GM19467 (cell line): ENCODE measurements at regions not wholly inside any gene's neighbourhood (a gene's known extent, or its start where the extent isn't known, plus 50 kb on each side); places are given as distances from the start of the nearest gene placed in this dataset.
A peak's percentile ranks its signal among the peaks of the same experiment; 100 is the strongest.
"Not testable (repeated sequence)": the region's sequence is repeated elsewhere in the genome, so short reads cannot be mapped to it uniquely, and the experiment has no call there.

Experiments
- ATAC-seq: cut with Tn5 transposase; IDR thresholded peaks from one replicate; pipeline ENCODE4 v1.9.1; 2021; ENCODE audit warnings: mild to moderate bottlenecking, moderate library complexity; ENCODE audit not compliant: unreplicated experiment

GRCh38 chr15:77897896-77898406, 179.6 kb downstream of the TBC1D2B start:
- ATAC-seq: no peak

GRCh38 chr15:77897113-77897895, 180.2 kb downstream of the TBC1D2B start:
- not testable (repeated sequence) for ATAC-seq

GRCh38 chr15:77896147-77897112, 181.1 kb downstream of the TBC1D2B start:
- not testable (repeated sequence) for ATAC-seq

- no peak for ATAC-seq
Measured at GRCh38 chr15:77895742-77896141, 181.8 kb downstream of the TBC1D2B start.

- ATAC-seq: not testable (repeated sequence)
Measured at GRCh38 chr15:77895145-77895544, 182.4 kb downstream of the TBC1D2B start.

- not testable (repeated sequence) for ATAC-seq
Measured at GRCh38 chr15:77893671-77894640, 183.6 kb downstream of the TBC1D2B start.

GRCh38 chr15:77893246-77893645, 184.3 kb downstream of the TBC1D2B start:
- not testable (repeated sequence) for ATAC-seq

- ATAC-seq: no peak
Measured at GRCh38 chr15:77892335-77892734, 185.2 kb downstream of the TBC1D2B start.

- ATAC-seq: not testable (repeated sequence)
Measured at GRCh38 chr15:77891862-77892261, 185.6 kb downstream of the TBC1D2B start.

- peak; percentile 62 for ATAC-seq
Measured at GRCh38 chr15:77890911-77891801, 186.4 kb downstream of the TBC1D2B start.

GRCh38 chr15:77889828-77890725, 187.4 kb downstream of the TBC1D2B start:
- ATAC-seq: not testable (repeated sequence)

GRCh38 chr15:77889009-77889806, 188.3 kb downstream of the TBC1D2B start:
- ATAC-seq: no peak

- ATAC-seq: not testable (repeated sequence)
Measured at GRCh38 chr15:77887563-77888429, 189.7 kb downstream of the TBC1D2B start.

GRCh38 chr15:77886805-77887448, 190.6 kb downstream of the TBC1D2B start:
- ATAC-seq: no peak

GRCh38 chr15:77885877-77886500, 191.5 kb downstream of the TBC1D2B start:
- ATAC-seq: not testable (repeated sequence)
